Right renal pelvis (tissue), 4 donors: ENCODE measurements at regions not wholly inside any gene's neighbourhood (a gene's known extent, or its start where the extent isn't known, plus 50 kb on each side); places are given as distances from the start of the nearest gene placed in this dataset.

ENCODE experiments used
- DNase-seq, 4 donors: peaks; one replicate each; pipeline ENCODE4 v3.0.0-alpha.2; 2013; ENCODE audit warnings: low read depth in 4 of 4, low spot score in 3 of 4, missing footprints in 1 of 4

- no peak for DNase-seq
Measured at GRCh38 chr3:1938975-1939374, 159.7 kb upstream of the CNTN4 start.

- no peak for DNase-seq
Measured at GRCh38 chr3:1942781-1943180, 155.9 kb upstream of the CNTN4 start.

DNA sequence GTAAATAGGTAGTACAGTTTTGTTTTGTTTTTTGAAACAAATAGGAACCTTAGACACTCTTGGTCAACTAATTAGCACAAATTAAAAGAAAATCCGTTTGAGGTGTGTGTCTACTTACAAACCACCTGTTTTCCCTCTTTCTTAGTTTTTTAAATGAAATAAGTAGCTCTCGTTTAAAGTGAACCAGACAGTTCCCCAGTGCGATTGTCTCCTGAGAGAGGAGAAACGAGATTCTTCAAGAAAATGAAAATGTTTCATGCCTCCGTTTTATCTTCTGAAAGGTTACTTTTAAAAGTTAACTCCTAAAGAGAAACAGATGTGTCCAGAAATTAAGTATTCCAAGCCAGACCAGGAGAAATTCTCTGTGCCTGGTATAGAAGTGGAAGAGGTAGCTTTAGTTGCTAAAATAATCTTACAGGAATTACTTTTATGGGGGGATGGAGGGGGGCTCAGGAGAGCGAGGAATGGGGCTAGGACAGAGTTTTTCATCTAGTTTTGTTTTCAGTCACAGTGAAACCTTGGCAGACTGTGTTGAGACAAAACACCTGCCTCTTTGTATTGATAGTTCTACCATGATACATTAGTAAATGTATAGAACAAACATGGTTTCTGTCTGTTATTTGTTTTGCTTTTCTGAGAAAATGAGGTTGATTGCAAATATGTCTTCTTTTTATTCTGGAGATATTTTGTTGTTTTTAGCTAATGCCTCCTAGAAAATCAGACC lies 155.1 kb upstream of the CNTN4 start:
- no peak for DNase-seq

DNA sequence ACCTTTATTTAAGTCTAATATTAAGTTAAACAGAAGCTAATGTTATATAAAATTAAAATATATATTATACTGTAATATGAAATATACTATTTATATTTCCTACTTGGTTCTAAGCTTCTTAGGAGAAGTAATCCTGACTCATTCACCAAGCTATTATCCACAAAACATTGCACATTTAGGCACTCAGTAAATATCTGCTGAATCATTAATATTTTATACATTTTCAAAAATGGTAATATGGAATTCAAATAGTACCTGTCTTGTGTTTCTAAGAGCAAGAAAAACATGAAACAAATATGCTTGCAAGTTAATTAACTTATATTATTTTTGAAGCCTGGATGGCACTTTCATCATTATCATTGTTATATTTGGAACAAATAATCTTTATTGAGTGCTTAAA lies 153.0 kb upstream of the CNTN4 start:
- DNase-seq: no peak

- no peak for DNase-seq
Measured at GRCh38 chr3:1953536-1953935, 145.1 kb upstream of the CNTN4 start.

DNA sequence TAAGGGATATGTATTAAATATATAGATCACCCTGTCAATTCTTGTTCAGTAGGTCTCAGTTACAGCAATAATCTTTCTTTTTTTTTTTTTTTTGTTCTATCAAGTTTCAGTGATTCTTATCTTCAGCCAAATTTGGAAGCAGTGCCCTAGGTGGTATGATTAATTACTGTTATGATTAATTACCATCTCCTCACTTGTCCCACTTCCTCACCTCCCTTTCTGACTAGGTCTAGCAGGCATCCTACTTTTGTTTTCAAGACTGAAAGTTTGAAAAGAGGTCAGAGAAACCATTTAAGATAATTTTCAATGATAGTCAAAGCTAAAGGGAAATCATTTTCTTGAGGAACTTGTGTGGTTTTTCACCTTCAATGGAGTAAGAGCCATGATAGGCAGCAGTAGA lies 144.0 kb upstream of the CNTN4 start:
- no peak for DNase-seq

GRCh38 chr3:1955170-1955569 lies 143.5 kb upstream of the CNTN4 start:
- no peak for DNase-seq

GRCh38 chr3:1955750-1956149 lies 142.9 kb upstream of the CNTN4 start:
- no peak for DNase-seq

DNA sequence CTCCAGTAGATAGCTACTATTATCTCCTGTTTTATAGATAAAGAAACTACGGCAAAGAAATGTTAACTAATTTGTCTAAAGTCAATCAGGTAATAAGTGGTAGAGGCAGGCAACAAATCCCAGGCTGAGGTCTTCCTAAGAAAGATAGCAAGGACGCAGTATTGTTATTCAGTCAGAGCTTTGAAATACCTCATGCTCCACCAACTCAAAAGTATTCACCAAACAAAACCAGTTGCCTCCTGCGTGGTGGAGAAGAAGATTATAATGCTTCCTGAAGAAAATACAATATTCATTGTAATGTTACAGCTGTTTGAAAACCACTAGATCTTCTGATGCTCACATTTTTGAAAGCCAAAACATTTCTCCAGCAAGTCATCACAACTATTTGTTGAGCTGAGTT lies 138.2 kb upstream of the CNTN4 start:
- no peak for DNase-seq

DNA sequence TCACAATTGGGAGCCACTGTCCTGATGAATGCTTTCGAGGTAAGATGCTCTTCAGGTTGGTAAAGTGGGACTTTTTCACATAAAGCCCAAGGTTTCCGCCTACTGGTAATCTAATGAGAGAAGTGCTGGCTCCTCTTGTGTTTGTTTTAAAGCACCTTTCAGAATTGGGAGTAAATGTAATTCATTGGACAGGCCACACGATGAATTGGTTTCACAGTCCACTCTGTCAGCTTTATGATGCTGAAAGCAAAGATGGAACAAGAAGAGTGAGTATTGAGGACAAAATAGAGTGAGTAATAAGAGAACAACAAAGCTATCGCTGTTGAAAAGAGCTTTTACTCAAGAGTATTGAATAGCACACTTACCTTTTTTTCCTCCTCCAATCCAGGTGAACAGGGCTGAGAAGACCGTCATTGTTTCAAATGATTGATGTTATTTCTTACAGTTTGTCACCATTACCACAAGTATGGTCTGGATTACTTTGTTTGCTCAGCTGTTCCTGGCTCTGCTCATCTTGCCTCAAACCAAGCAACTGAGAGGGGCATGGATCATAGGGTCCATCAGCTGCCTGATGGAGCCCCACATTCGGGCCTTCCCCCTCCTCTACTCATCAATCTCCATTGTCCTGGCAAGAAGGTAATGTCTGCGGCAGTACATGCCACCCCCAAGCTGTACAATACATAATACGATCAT lies 136.1 kb upstream of the CNTN4 start:
- peak in 3 of 4 donors; percentile 22 to 45 (median 40) for DNase-seq

DNA sequence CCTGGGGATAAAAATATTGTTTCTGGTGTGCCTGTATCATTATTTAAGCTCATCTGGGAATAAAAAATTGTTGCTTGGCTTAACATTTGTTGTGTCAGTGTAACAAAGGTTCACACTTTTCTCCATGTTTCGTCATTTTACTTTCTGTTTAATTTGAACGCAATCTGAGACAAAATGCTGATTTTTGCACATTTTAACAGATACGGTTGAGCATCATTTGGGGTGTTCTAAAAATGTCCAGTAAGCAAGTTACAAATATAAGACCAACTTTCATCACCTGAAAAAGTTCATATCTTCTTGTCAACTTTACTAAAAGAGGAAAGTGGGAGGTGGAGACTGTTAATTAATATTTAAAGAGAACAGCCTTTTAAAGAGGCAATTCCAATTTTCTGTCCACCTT lies 134.8 kb upstream of the CNTN4 start:
- DNase-seq: no peak

GRCh38 chr3:1967525-1967924 lies 131.1 kb upstream of the CNTN4 start:
- DNase-seq: no peak

DNA sequence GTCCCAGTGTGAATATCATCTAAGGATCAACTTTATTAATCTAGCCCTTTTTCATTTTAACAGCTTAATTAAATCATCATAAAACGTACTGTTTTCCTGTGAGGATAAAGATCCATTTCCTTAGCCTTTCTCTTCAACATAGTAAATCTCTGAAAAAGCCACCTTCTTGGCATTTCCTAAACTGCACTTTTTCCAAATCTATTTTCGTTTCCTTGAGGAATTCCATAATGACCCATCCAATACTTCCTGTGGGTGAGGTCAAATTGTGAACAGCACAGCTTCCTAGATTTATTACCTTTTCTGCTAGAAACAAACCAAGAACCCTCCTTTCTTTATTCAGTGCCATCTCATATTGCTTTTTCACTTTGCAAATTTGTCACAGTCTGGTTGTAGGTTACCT lies 129.4 kb upstream of the CNTN4 start:
- no peak for DNase-seq

- no peak for DNase-seq
Measured at GRCh38 chr3:1971780-1972179, 126.9 kb upstream of the CNTN4 start.

GRCh38 chr3:1979961-1980615 lies 118.6 kb upstream of the CNTN4 start:
- no peak for DNase-seq

GRCh38 chr3:1987980-1988379 lies 110.7 kb upstream of the CNTN4 start:
- no peak for DNase-seq

- DNase-seq: no peak
Measured at GRCh38 chr3:1998739-1999138, 99.9 kb upstream of the CNTN4 start.

DNA sequence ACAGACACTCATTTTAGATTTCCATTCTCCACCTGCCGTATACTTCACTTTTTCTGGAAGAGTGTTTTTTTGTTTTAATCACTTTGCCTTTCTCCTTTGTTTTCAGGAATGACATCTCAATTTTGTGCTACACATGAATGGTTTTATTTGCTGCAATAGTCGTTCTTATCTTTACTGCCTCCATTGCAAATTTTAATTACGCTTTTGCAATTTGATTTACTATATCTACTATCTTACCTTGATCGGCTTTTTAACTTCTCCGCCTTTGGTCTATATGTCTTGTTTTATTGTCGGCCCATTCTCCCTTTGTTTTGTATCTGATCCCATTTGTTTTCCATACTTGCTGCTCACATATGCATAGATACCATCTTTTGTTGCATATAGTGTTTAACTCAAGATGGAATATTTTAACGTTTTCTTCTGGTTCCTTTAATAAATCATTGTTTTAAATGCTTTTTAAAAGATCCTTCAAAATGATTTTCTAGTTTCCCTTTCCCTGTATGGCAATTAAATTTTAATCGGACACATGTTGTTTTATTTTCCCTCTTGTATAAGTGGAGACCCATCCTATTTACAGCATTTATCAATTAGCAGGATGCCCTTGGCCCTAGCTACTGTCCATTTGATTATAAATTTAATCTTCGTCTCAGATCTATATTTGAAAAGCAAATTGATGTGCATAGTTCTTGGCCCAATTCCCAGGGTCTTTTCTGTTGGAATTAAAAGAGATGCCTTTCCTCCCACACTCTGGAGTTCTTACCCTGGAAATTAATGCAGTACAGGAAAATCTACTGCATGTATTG lies 97.2 kb upstream of the CNTN4 start:
- DNase-seq: peak in 3 of 4 donors; percentile 16 to 33 (median 16)

DNA sequence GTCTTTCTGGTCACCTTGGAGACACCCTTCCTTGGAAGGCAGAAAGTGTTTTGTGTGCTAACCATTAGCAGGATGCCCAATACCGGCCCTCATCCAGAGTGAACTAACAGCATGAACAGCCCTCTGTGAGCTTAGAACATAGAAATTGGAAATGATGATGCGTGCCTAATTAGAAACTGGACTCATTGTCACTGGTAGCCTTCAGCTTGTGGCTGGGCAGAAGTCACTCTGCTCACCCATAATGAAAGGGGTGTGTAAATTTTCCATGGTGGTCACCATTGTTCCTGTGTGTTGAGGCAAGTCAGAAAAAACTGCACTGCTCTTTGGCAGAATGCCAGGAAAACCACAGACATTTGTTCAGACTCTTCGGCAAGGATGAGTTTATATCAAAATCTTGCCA lies 74.7 kb upstream of the CNTN4 start:
- DNase-seq: no peak

GRCh38 chr3:2024713-2025112 lies 74.0 kb upstream of the CNTN4 start:
- no peak for DNase-seq

DNA sequence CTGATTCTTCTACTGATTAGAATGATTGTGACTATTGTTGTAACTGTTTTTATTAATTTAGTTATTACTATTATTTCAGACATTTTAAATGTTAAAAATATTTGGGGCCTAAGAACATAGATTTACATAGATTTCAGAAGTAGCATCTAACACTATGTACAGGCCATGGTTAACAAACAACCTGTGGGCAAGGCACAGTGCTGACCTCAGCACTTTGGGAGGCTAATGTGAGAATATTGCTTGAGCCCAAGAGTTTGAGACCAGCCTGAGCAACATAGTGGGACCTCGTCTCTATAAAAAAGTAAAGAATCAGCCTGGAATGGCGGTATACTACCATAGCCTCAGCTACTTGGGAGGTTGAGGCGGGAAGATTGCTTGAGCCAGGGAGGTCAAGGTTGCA lies 69.1 kb upstream of the CNTN4 start:
- DNase-seq: no peak
